Cerebellar cortex (tissue), 1 donor: ENCODE measurements at regions not wholly inside any gene's neighbourhood (a gene's known extent, or its start where the extent isn't known, plus 50 kb on each side); places are given as distances from the start of the nearest gene placed in this dataset.

ENCODE experiments used
- DNase-seq: peaks from one replicate; pipeline ENCODE4 v3.0.0-alpha.2; 2015; ENCODE audit warnings: low spot score

DNA sequence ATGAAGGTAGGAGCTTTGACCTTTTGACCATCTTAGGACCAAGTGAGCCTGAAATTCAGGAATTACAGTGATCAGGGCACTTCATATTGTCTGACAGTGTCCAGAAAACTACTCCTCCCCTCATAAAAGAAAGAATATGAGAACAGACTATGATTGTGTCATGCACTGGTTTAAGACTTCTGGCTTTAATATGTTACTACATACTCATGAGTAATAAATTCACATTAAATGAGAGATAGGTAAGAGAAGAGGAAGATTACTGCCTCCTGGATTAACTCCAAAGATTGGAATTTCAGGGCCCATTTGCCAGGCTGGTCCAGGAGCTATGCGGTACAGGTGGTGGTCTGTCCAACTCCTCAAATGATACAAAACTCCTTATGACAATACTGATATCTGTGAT, 213.5 kb upstream of the ADRA1B start:
- no peak for DNase-seq

DNA sequence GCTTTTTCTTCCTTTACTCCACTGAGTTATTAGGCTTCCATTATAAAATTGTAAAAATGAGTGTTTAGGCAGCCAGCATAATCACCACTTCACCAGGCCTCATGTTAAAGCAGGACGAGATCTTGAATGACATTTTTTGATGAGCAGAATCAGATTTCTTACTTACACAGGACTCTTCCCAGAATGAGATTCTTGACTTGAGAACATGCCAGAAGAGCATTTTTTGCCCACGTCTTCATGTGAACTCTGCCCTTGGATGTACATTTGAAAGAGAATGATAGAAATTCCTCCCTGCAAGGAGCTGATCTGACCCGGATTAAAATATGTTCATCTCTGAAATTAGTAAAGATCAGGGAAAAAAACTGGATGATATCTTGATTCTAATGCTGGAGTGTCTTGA, 212.1 kb upstream of the ADRA1B start:
- DNase-seq, result no peak

DNA sequence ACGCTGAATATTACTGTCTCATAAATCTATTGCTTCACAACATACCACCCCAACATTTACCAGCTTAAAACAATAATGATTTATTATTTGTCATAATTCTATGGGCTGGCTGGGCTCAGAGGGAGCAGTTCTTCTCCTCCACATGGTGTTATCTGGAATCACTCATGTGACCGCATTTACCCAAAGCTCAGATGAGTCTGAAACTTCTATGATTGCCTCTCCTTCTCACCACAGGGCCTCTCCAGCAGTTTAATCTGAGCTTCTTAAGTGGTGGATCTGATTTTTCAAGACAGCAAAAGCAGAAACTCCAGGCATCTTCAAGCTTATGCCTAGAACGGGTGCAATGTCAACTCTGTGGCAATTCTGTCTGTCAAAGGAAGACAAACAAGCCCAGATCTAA, 210.3 kb upstream of the ADRA1B start:
- DNase-seq, result no peak

DNA sequence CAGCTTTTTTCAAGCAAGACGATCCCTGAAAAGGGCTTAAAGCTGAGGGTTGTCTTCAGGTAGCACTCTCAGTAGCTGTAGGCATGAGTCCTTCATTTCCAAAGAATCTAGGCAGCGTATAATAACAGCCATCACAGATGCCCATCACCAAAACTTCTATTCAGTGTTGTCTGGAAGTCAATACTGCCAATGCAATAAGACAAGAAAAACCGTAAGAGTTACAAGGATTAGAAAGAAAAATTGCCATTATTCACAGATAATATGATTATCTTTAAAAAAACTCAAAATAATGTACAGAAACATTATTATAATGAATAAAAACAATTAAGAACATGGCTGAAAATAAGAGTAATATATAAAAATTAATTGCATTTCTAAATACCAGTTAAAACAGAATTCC, 208.2 kb upstream of the ADRA1B start:
- no peak for DNase-seq

DNA sequence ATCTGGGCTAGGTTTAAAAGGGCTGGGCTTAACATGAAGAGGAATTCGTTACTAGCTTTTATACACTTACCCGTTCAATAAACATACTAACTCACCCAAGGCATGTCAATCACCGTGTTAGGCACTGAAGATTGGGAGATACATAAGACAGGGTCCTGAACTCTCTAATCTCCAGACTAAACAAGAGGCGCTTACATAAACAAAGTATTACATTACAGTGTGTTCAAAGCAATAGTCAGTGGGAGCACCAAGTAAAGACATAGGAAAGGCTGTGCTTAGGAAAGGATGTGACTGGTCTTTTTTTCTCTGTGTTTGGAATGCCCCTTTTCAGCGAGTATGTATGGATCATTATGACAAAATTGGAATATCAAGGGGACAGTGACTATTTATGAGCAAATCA, 203.6 kb upstream of the ADRA1B start:
- no peak for DNase-seq

DNA sequence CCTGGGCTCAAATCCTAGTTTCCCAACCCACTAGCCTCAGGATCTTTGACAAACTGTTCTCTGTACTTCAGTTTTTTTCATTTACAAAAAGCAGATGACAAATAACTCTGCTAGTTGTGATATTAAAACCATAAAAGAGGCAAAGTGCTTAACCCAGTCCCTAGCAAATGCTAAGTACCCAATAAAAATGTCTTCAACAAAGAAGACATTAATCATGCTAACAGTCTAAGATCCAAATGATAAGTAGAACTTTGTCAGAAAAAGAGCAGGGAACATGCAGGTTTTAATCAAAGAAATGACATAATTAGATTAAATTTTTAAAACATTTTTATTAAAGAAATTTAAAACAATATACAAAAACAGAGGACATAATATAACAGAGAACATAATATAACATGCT, 203.0 kb upstream of the ADRA1B start:
- no peak for DNase-seq

DNA sequence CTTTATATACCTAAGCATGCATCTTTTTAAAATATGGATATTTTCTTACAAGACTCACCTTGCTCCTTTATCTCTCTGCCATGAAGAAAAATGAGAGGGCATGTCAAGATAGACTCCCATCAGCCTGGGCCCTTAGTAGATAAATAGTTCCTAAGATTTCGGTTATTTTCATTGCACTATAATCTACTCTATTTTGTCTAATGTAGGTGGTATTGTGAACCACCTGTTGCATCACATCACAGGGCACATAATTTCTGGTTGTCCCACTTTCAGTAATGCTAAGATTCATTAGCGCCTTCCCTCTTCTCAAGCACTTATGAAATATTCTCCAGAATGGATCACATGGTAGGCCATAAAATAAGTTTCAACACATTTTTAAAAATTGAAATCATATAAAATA, 202.5 kb upstream of the ADRA1B start:
- no peak for DNase-seq

DNA sequence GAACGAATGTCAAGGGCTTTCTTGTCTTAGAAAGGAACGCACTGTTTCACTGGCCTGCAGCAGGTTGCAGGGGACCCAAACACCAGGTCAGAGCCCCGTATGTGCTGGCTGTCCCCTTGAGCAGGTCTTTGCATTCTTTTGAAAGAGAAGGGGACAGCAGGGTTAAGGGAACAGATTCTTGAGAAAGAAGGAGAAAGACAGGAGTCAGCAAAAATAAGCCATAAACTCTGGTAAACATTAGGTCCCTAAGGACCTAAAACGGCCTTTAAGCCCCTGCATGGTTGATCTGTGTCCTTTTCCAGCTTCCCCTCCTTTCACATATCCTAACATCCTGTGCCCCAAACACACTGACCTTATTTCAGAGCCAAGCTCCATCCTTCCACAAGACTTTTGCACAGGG, 190.8 kb upstream of the ADRA1B start:
- DNase-seq, result no peak

DNA sequence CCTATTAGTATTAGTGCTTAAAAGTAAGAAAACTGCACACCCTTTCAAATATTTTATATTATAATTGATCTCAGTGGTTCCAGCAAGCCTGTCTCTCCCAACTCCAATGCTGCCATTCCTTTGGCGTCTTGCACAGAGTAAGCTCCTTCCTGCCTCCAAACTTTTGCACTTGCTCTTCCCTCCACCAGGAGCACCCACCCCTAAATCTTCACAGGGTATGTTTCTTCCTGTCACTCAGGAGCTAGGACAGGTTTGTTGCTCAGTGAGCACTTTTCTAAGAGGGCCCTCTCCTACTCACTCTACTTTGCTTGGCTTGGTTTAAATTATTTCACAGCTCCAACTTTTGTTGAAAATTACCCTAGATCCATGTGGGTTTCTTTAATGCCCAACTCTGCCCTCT, 189.1 kb upstream of the ADRA1B start:
- no peak for DNase-seq

DNA sequence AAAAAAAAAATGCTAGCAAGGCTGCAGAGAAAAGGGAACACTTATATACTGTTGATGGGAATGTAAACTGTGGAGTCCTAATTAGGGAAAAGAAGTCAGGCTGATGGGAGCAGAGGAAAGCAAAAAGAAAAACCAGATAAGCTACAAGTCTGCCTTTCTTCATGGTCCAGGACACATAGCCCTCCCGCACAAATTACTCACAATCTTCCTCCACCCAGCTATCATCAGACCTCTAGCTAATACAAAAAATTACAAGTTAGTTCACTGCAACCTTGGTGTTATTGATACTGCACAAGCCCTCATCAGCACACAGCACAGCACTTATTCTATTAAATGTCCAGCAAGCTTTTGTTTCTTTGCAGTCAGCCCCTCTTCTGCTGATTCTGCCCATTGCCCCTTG, 186.0 kb upstream of the ADRA1B start:
- DNase-seq, result no peak

DNA sequence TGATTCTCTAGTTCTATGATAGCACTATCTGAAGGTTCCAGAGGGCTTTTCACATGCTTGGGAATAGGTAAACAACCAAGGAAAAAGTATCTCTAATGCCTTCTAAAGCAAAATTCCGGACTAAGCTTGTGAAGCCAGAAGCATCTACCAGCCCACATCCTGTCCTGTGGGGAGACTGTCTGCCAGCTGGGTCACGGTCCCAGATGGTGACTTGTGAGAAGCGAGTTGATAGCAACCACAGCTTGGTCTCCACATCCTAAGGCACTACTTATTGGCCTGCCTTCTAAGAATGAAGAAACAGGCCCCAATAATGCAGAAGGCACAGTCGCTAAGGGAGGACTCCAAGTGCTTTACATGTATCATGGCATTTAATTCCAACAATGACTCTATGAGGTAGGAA, 184.1 kb upstream of the ADRA1B start:
- no peak for DNase-seq

DNA sequence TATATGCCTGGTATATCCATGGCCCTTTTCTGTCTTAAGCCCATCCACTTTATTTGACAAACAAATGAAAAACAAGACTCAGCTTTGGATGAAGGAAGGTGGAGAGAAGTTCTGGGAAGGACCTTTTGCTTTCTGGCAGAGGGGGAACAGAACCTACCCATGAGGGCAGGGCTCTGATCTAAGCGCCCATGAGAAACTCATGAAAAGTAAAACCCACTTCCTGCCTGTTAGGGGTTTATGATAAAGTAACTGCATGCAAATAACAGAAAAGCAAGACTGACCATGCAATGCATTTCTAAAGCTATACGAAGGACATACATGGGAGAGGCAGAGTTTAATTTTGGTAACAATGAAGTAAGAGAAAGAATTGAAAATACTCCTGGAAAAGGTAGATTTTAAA, 181.9 kb upstream of the ADRA1B start:
- no peak for DNase-seq

DNA sequence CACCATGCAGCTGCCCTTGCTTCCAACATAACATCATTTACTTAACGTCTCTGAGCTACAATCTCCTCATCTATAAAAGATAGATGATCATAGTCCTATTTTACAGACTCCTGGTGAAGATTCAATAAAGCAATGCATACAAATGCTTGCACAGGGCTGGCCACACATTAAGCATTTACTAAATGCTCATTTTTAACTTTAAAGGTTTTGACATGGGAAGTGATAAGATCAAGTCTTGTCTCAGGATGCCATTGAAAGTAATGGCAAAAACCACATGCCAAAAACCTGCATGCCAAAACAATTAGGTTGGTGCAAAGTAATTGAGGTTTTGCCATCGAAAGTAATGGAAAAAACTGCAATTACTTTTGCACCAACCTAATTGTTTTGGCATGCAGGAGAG, 181.2 kb upstream of the ADRA1B start:
- DNase-seq, result no peak

DNA sequence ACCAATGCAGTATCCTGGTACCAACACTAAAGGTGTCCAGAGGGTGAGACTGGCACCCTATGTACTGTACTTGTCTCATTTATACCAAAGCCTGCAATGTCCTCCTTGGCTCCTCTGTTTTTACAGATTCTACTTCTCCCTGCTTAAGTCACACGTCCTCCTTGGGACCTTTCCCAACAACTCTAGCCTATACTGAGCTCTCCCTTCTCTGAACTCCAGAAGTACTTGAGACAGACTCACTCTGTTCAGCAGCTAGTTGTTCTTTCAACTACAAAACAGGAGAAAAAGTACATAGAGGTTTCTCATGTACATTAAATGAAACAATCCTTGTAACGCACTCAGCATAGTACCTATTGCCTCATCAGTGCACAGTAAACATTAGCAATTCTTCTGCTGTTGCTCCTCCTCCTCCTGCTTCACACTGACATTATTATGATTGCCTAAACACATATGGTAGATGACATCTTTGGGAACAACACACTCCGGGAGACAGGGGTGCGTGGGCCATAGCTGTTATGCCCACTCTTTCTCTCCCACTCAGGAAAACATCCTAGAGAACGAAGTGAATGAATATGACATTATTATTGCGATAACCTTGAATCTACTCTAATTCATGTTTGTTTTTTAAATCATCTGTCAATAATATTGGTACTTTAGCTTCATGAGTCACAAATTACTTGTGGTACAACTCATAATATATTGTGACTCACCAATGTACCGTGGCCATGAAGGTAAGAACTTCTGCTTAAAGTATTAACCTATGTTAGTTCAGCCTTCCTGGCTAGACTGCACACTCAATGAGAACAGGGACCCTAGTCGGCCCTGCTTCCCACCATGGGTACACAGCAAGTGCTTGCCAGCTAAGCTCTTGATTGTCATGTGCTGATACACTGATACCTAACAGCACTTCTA, 180.3 kb upstream of the ADRA1B start:
- no peak for DNase-seq

DNA sequence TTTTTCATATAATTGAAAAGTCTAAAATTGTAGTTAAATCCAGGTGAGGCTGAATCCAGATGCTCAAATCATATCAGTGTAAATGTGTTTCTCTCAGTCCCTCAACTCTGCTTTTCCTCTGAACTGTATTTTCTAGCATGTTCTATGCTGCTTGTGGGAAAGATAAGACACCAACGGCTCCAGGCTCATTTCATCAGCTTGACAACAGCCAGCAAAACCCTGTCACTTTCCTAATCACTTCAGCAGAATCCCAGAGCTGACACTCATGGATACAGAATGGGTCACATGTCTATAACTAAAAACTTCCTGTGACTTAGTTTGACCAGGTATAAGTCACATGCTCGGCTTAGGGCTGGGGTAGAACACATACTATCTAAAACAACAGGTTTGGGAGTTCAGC, 179.4 kb upstream of the ADRA1B start:
- no peak for DNase-seq

DNA sequence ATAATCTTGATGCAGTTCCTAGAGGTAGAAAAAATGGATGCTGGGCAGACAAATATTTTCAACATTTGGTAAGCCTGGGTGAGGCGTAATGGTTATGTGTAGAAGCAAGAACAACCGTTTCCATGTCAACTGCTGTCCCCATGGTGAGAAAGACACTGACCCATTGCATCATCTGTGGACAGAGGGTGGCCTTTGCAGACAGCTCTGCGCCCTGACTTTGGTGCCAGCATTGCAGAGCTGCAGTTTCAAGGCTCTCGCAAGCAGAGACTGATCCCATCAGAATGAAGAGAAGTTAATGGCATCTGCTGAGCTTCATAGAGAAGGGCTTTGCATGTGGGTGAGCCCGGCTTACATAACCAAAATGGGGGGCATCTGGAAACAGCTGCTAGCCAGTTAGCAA, 179.0 kb upstream of the ADRA1B start:
- DNase-seq, result no peak

DNA sequence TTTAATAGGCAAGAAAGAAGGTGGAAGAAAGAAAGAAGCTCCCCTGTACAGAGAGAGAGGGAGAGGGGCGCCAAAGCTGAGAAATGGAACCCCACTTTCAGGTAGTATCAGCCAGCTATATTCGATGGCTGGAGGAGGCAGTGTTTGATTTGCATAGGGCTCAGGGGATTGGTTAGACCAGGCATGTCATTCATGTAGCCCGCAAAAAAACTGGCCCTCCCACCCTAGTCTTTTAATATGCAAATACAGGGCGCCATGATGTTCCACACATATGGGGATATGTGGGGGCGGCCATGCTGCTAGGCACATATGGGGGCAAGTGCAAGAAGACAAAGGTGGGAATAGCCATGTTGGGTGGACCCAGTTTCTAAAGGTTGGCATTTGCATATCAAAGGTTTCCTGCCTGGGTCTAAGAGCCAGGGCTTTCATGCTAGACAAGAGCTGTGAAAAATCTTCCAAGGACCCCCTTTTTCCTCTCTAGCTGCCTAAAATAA, 174.4 kb upstream of the ADRA1B start:
- no peak for DNase-seq

DNA sequence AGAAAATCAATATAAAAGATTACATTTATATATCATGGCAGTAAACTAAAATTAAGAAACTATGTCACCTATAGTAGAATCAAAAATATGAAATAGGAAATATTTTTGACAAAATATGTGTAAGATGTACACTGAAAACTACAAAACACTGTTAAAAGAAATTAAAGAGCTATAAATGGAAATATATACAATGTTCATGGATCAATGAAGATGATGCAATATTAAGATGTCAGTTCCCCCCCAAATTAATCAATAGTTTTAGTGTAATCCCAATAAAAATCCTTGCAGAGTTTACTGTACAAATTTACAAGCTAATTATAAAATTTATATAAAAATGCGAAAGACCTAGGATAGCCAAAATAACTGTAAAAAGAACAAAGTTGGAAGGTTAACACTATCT, 173.0 kb upstream of the ADRA1B start:
- DNase-seq, result no peak

DNA sequence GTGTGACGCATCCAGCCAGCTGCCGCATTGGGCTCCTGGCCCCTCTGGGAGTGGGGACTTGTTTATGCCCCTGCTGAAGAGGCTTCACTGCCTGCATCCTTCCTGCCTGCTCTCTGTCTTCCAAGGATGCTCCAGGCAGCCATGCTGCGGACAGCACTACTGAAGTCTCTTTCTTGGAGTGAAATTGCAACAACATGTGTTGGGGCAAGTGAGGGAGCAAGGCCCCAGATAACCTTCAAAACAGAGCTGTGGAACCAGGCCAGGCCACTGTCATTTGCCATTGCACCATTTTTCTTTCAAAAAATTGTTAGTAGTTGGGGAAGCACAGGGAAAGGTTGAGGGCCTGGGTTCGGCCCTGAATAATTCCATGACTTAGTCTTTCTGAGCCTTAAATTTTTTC, 169.6 kb upstream of the ADRA1B start:
- no peak for DNase-seq

DNA sequence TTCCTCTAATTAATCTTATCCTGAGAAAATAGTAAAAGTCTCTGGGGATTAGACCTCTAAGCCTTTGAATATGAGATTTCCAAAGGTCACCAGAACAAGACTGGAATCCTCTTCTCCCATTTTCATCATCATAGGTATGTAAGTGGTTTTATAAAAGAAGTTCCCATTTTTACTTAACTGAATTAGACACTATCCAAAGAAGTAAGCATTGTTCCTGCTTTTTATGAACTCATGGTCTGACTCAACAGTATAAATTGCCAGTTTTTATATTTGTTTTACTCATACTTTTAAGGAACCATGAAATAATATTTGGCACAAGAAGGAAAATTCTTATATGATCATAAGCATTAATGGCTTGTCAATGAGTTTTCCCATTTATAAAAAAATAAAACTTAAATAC, 167.1 kb upstream of the ADRA1B start:
- DNase-seq, result no peak

DNA sequence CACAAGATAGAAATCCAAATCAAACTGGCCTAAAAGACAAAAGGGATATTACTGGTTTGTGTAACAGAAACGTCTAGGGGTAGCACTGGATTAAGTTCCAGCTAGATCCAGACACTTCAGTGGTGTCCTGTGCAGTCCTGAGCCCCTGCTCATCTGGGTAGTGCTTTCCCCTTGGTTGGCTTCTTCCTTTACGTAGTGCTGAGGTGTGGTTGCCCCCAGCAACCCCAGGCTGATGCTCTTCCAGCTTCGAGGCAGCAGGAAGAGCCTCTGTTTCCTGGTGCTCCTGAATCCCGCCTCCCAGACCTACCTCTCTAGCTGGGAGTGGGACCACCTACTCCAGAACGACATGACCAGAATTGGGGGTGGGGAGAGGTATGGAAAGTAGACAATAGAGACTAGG, 166.1 kb upstream of the ADRA1B start:
- DNase-seq, result no peak

DNA sequence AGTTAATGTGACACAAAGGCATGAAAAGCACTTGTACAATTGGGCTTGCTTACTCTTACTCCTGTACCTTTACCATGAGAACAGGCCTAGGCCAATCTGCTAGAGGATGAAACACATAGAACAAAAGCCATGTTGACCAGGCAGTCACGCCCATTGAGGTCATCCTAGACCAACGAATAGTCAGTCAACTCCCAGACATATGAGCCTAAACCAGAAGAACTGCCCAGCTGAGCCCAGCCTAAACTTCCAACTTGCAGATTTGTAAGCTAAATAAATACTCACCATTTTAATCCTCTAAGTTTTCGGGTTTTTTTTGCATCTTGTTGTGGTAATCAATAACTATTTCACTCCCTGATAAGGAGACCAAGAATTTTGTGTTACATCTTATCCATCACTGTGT, 164.8 kb upstream of the ADRA1B start:
- DNase-seq, result no peak

DNA sequence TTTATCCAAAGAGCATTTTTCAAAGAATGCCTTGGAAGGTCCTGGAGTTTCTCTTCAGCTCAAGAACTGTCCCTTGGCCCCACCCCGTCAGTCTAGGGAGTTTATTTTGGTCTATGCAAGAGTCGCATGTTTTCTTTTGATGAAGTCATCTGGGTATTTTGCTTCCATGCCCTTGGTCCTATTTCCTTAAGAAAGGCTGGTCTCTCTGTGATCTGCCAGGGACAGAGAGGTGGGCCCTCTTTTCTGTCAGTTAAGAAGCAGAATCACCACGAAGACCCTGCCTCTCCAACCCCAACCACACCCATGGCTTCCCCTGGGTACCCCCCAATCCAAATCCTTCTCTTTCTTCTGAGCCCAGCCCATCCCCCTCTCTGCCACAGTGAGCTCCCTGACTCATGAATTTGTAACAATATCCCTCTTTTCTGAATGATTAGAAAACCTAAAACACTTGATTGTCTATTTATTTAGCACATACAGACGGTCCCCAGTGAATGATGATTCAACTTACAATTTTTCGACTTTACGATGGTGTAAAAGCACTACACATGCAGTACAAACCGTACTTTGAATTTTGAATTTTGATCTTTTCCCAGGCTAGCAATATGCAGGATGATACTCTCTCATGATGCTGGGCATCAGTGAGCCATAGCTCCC, 163.5 kb upstream of the ADRA1B start:
- no peak for DNase-seq

DNA sequence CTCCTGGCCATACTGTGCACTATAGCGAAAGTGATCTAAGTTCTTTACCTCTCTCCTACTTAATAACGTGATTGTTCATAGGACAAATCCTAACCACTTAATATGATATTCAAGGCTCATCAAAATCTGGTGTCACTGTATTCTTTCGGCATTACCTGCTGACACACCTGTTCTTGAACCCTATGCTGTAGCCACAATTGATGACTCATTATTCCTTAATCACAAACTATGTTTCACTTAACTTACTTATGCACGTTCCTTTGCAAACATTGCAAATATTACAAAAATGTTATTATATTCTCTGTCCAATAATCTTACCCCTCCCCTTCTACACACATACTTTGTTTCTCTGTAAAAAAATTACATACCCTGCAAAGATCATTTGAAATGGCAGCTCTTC, 158.1 kb upstream of the ADRA1B start:
- no peak for DNase-seq
